ENCODE measurements at regions not wholly inside any gene's neighbourhood (a gene's known extent, or its start where the extent isn't known, plus 50 kb on each side); places are given as distances from the start of the nearest gene placed in this dataset.
"Not testable (repeated sequence)": the region's sequence is repeated elsewhere in the genome, so short reads cannot be mapped to it uniquely, and the experiment has no call there.

- no peak for DNase-seq
Measured at GRCh38 chr2:123609077-123609476, 416.0 kb upstream of the CNTNAP5 start.

- DNase-seq = no peak
Measured at GRCh38 chr2:123614596-123614995, 410.5 kb upstream of the CNTNAP5 start.

- DNase-seq = not testable (repeated sequence)
Measured at GRCh38 chr2:123618642-123619041, 406.4 kb upstream of the CNTNAP5 start.

GRCh38 chr2:123624816-123625215, 400.3 kb upstream of the CNTNAP5 start:
- no peak for DNase-seq

GRCh38 chr2:123636232-123636631, 388.9 kb upstream of the CNTNAP5 start:
- no peak for DNase-seq

- DNase-seq = no peak
Measured at GRCh38 chr2:123640685-123641335, 384.3 kb upstream of the CNTNAP5 start.

GRCh38 chr2:123644053-123644452, 381.0 kb upstream of the CNTNAP5 start:
- no peak for DNase-seq

GRCh38 chr2:123648016-123648415, 377.1 kb upstream of the CNTNAP5 start:
- no peak for DNase-seq

GRCh38 chr2:123648956-123649355, 376.1 kb upstream of the CNTNAP5 start:
- no peak for DNase-seq

GRCh38 chr2:123651151-123651550, 373.9 kb upstream of the CNTNAP5 start:
- no peak for DNase-seq

GRCh38 chr2:123652320-123652719, 372.8 kb upstream of the CNTNAP5 start:
- DNase-seq = no peak

- peak; percentile 3 to 34 for DNase-seq
Measured at GRCh38 chr2:123656590-123656989, 368.5 kb upstream of the CNTNAP5 start.

- DNase-seq = no peak
Measured at GRCh38 chr2:123659120-123659519, 366.0 kb upstream of the CNTNAP5 start.

GRCh38 chr2:123670286-123670685, 354.8 kb upstream of the CNTNAP5 start:
- DNase-seq = no peak

GRCh38 chr2:123683797-123684196, 341.3 kb upstream of the CNTNAP5 start:
- DNase-seq = not testable (repeated sequence)

GRCh38 chr2:123687064-123687463, 338.0 kb upstream of the CNTNAP5 start:
- no peak for DNase-seq

- no peak for DNase-seq
Measured at GRCh38 chr2:123688231-123688940, 336.7 kb upstream of the CNTNAP5 start.

- no peak for DNase-seq
Measured at GRCh38 chr2:123692121-123692520, 333.0 kb upstream of the CNTNAP5 start.

GRCh38 chr2:123693836-123694235, 331.3 kb upstream of the CNTNAP5 start:
- DNase-seq = no peak

GRCh38 chr2:123695426-123695825, 329.7 kb upstream of the CNTNAP5 start:
- DNase-seq = no peak

- DNase-seq = no peak
Measured at GRCh38 chr2:123696021-123696420, 329.1 kb upstream of the CNTNAP5 start.

- DNase-seq = no peak
Measured at GRCh38 chr2:123696799-123697410, 328.2 kb upstream of the CNTNAP5 start.

- DNase-seq = no peak
Measured at GRCh38 chr2:123715467-123715982, 309.6 kb upstream of the CNTNAP5 start.

Measured in NCI-H526 (cell line).